K562 (cell line): ENCODE measurements at regions not wholly inside any gene's neighbourhood (a gene's known extent, or its start where the extent isn't known, plus 50 kb on each side); places are given as distances from the start of the nearest gene placed in this dataset.

Source experiments
- BRF2 ChIP-seq: IDR thresholded peaks from 3 replicates; pipeline ENCODE4 v1.6.1; 2011; ENCODE audit warnings: borderline replicate concordance, mild to moderate bottlenecking; ENCODE audit not compliant: insufficient read length, insufficient read depth
- CHCHD3 ChIP-seq: fragments of 250-450 bp; sonication (Bioruptor Pico); IDR thresholded peaks from 2 replicates; pipeline ENCODE4 v2.1.2; 2022; ENCODE audit warnings: mild to moderate bottlenecking
- PYGO2 ChIP-seq: fragments of 450-650 bp; IDR thresholded peaks from 2 replicates; pipeline ENCODE4 v1.6.1; 2016; ENCODE audit warnings: mild to moderate bottlenecking, missing genetic modification characterization, moderate library complexity, missing compliant biosample characterization
- RNF2 ChIP-seq: sonication (generic); IDR thresholded peaks from 2 replicates; pipeline ENCODE4 v1.6.1; 2016
- SUPT5H ChIP-seq: fragments of 450-650 bp; IDR thresholded peaks from 2 replicates; pipeline ENCODE4 v1.6.1; 2016
- USF2 ChIP-seq: sonication (generic); formaldehyde crosslinking; IDR thresholded peaks from 2 replicates; pipeline ENCODE4 v1.5.0; 2020; ENCODE audit warnings: missing genetic modification reagents
- ZFP30 ChIP-seq: fragments of 250-450 bp; sonication (Bioruptor Pico); IDR thresholded peaks from 2 replicates; pipeline ENCODE4 v1.8.0; 2022; ENCODE audit warnings: moderate library complexity, mild to moderate bottlenecking, inconsistent platforms, borderline replicate concordance
- ZNF639 ChIP-seq, 2 experiments: fragments of 200-800 bp in 1 of 2; sonication (Bioruptor generic) in 1 of 2; sonication (generic) in 1 of 2; formaldehyde crosslinking in 1 of 2; IDR thresholded peaks in 1 of 2; conservative IDR thresholded peaks in 1 of 2; 2 replicates each; pipeline versions ENCODE4 v1.5.0 to v1.6.1; 2016 to 2020; ENCODE audit warnings: missing compliant biosample characterization in 1 of 2, missing genetic modification characterization in 1 of 2, missing genetic modification reagents in 1 of 2
- ZNF740 ChIP-seq, 3 experiments: fragments of 200-800 bp in 1 of 3; sonication (Bioruptor generic) in 1 of 3; sonication (generic) in 1 of 3; formaldehyde crosslinking in 1 of 3; IDR thresholded peaks; 2 replicates each; pipeline versions ENCODE4 v1.6.1 to v1.8.0; 2016 to 2022; ENCODE audit warnings: mild to moderate bottlenecking in 2 of 3, missing compliant biosample characterization in 2 of 3, missing genetic modification characterization in 2 of 3, missing genetic modification reagents in 1 of 3

- TF ChIP-seq RNF2 (no peak), USF2 (CRISPR knock-in tag) (no peak), ZNF639 (CRISPR knock-in tag; conservative IDR thresholded peaks at IDR 0.05 in 1 of 2, IDR thresholded peaks at IDR 0.05 in 1 of 2) (no peak), BRF2 (no peak), ZNF740 (CRISPR knock-in tag; IDR thresholded peaks at IDR 0.05) (no peak), ZNF740 (tag; IDR thresholded peaks at IDR 0.05) (no peak), SUPT5H (no peak), ZFP30 (CRISPR knock-in tag) (no peak), CHCHD3 (CRISPR knock-in tag) (no peak), PYGO2 (tag) (no peak)
These were observed 510.6 kb downstream of the SOX11 start (continued) for GRCh38 chr2:6202756-6203155.
